ENCODE measurements at regions not wholly inside any gene's neighbourhood (a gene's known extent, or its start where the extent isn't known, plus 50 kb on each side); places are given as distances from the start of the nearest gene placed in this dataset.

DNA sequence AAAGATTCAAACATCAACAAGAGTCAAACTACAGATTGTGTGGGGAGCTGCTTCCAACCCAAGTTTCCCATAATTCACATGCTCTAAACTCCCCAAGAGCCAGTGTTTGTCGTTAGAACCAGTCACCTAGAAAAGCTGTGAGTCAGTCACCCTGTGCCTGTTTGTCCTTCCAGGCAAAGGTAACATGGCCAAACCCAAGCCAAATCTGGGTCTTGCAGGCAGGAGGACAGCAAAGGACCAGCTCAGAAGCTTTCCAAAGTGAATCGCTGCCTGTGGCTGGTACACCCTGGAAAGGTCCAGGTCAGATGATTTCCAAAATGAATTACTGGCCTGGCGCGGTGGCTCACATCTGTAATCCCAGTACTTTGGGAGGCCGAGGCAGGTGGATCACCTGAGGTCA lies 251.5 kb downstream of the FAM43A start:
- no peak overlapping the region for H3K9ac ChIP-seq (ENCODE audit: low read length in 2 of 2)
- H3K4me3 ChIP-seq (ENCODE audit: low read length in 2 of 2), result no peak overlapping the region
- H3K9me3 ChIP-seq (ENCODE audit: control insufficient read depth in 2 of 2, low read length in 2 of 2), result peaks cover 0 to 3% of the 10 kb centered on the region in 2 donors
- no peak overlapping the region for H3K27ac ChIP-seq (ENCODE audit: low read length)
- H3K4me1 ChIP-seq (ENCODE audit: control insufficient read depth, insufficient read depth, low read length), result peaks cover 13% of the 10 kb centered on the region
- H3K27me3 ChIP-seq (ENCODE audit: control insufficient read depth in 1 of 2, insufficient read depth in 2 of 2, low read length in 2 of 2), result no peaks in the 10 kb centered on the region
- no peaks in the 10 kb centered on the region for H3K36me3 ChIP-seq (ENCODE audit: control insufficient read depth in 2 of 2, insufficient read depth in 2 of 2, low read length in 2 of 2)

DNA sequence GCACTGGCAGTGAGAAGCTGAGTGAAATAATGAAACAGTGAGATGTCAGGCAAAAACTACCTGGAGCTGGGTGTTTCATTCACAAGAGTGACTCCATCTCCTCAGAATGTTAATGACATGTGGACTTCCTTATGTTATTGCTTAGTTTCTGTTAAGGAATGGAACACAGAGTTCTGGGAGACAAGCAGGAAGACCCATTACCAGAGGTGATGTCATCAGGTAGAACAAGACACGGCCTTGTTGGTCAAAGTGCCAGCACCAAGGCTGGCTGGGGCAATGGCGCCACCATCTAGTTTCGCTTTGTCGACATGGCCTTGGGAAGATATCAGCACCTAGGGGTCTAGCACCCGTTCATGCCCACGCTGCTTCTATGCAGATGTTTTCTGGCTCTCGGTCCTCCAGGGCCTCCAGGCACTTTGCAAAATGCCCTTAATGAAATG lies 252.2 kb downstream of the FAM43A start:
- Histone ChIP-seq H3K4me3 (ENCODE audit: low read length in 2 of 2) (no peak overlapping the region), H3K27ac (ENCODE audit: low read length) (no peak overlapping the region), H3K9me3 (ENCODE audit: control insufficient read depth in 2 of 2, low read length in 2 of 2) (peaks cover 0 to 3% of the 10 kb centered on the region in 2 donors), H3K4me1 (ENCODE audit: control insufficient read depth, insufficient read depth, low read length) (peaks cover 13% of the 10 kb centered on the region), H3K36me3 (ENCODE audit: control insufficient read depth in 2 of 2, insufficient read depth in 2 of 2, low read length in 2 of 2) (no peaks in the 10 kb centered on the region), H3K9ac (ENCODE audit: low read length in 2 of 2) (no peak overlapping the region), H3K27me3 (ENCODE audit: control insufficient read depth in 1 of 2, insufficient read depth in 2 of 2, low read length in 2 of 2) (no peaks in the 10 kb centered on the region)

DNA sequence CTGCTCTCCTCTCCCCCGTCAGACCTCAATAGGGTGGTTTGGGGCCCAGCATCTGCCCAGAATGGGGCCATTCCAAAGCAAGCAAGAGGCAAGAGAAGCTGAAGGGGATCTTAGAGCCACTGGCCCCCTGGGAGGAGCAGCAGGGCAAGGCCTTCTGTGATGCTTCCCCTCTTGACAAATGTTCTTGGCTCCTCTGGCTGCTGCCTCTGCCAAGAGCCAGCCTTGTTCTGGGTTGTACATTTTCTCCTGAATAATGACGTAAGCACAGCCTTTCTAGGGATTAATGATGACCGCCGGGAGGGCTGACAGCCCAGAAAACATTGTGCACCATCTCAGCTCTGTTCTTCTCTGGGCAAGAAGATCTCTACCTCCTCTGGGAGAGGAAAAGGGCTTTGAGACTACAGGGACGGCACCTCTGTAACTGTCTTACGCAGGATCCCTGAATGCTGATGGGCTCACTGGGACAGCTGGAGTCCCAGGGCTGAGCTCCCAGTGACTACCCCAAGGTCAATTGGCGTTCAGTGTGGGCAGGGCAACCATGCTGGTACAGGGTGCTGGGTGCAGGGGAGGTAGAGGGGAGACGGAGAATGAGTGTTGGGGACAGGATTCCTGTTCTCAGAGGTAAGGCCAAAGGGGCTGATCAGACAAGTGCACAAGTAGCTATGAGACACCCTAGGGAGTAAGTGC lies 253.3 kb downstream of the FAM43A start:
- Histone ChIP-seq H3K9ac (ENCODE audit: low read length in 2 of 2) (no peak overlapping the region), H3K36me3 (ENCODE audit: control insufficient read depth in 2 of 2, insufficient read depth in 2 of 2, low read length in 2 of 2) (no peaks in the 10 kb centered on the region), H3K9me3 (ENCODE audit: control insufficient read depth in 2 of 2, low read length in 2 of 2) (no peaks in the 10 kb centered on the region), H3K4me3 (ENCODE audit: low read length in 2 of 2) (no peak overlapping the region), H3K27ac (ENCODE audit: low read length) (no peak overlapping the region), H3K27me3 (ENCODE audit: control insufficient read depth in 1 of 2, insufficient read depth in 2 of 2, low read length in 2 of 2) (no peaks in the 10 kb centered on the region), H3K4me1 (ENCODE audit: control insufficient read depth, insufficient read depth, low read length) (peaks cover 13% of the 10 kb centered on the region)

DNA sequence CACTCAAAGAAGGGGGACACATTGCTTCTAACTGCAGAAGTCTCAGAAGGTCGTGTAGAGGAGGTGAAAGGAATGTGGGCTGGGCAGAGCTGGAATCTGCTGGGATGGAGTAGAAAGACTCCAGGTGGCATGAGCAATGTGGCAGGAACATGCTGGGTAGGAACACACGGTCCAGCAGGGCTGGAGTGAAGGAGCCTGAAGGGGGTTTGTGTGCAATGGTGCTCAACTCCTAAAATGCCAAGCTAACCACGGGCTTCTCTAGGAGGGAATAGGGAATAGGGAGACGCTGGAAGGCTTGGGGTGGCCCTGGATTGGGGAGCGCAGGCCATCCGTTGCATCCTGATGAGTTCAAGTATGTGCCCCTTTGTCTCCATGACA lies 253.8 kb downstream of the FAM43A start:
- H3K9ac ChIP-seq (ENCODE audit: low read length in 2 of 2), result no peak overlapping the region
- no peaks in the 10 kb centered on the region for H3K9me3 ChIP-seq (ENCODE audit: control insufficient read depth in 2 of 2, low read length in 2 of 2)
- H3K27ac ChIP-seq (ENCODE audit: low read length), result no peak overlapping the region
- no peaks in the 10 kb centered on the region for H3K36me3 ChIP-seq (ENCODE audit: control insufficient read depth in 2 of 2, insufficient read depth in 2 of 2, low read length in 2 of 2)
- H3K4me1 ChIP-seq (ENCODE audit: control insufficient read depth, insufficient read depth, low read length), result peaks cover 13% of the 10 kb centered on the region
- no peaks in the 10 kb centered on the region for H3K27me3 ChIP-seq (ENCODE audit: control insufficient read depth in 1 of 2, insufficient read depth in 2 of 2, low read length in 2 of 2)
- H3K4me3 ChIP-seq (ENCODE audit: low read length in 2 of 2), result no peak overlapping the region

DNA sequence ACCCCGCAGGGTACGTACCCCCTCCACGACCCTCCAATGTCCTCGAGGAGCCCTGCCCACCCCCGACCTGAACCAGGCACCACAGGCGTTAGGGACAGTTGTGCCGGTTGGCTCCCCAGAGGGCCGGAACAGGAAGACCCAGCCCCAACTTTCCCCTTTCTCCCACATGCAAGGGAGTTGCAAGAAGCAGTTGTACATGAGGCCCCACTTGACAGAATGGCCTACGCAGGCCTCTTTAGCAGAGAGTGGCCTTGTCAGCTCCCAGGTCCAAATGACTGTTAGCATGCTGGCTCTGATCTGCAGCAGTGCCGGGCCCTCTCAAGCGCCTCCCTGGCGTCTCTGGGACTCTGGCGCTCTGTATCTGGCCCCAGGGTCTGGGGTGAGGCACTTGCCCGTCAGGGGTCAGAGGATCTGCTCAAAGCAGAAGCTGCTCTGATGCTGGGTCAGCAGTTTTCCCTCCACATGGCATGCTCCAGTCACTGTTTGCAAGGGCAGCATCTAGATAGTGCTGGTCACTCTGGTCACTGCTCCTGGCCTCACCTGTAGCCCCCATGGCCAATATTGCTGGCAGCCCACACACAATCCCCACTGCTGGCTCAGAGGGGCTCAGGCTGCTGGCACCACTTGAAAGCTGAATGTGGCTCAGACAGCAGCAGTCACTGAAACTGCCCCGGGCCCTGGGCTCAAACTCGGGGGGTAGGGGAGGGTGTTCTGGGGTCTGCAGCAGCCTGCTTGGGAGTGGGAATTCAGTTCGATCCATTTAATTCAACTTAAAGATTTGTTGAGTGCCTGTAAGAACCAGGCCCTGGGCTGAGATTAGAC lies 254.5 kb downstream of the FAM43A start:
- Histone ChIP-seq H3K4me1 (ENCODE audit: control insufficient read depth, insufficient read depth, low read length) (peaks cover 13% of the 10 kb centered on the region), H3K4me3 (ENCODE audit: low read length in 2 of 2) (no peak overlapping the region), H3K9me3 (ENCODE audit: control insufficient read depth in 2 of 2, low read length in 2 of 2) (no peaks in the 10 kb centered on the region), H3K27me3 (ENCODE audit: control insufficient read depth in 1 of 2, insufficient read depth in 2 of 2, low read length in 2 of 2) (no peaks in the 10 kb centered on the region), H3K36me3 (ENCODE audit: control insufficient read depth in 2 of 2, insufficient read depth in 2 of 2, low read length in 2 of 2) (no peaks in the 10 kb centered on the region), H3K9ac (ENCODE audit: low read length in 2 of 2) (no peak overlapping the region), H3K27ac (ENCODE audit: low read length) (no peak overlapping the region)

DNA sequence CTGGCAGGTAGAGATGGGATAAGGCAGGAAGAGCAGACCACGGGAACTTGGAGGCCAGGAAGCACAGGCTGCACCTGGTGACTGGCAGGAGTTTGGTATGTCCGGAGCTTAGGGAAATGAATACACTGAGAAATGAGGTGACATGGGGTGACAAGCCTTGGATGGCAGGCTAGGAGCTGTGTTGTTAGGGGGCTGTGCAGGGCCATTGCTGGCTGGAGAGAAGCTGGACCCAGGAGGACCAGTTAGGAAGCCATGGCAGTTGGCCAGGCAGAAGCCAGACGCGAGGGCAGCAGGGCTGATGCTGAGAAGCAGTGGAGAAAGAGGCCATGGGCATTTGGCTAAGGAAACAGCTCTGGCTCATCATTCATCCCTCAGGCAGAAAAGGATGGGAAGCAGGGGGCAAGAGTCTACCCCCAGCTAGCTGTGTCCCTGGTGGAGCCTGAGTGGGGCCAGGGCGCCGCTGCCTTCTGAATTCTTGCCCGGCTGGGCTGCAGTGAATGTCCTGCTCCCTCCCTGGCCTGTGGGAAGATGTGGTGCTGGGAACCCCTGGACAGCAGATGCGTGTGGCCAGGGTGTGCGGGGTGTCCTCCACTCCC lies 255.8 kb downstream of the FAM43A start:
- H3K36me3 ChIP-seq (ENCODE audit: control insufficient read depth in 2 of 2, insufficient read depth in 2 of 2, low read length in 2 of 2), result no peaks in the 10 kb centered on the region
- no peak overlapping the region for H3K9ac ChIP-seq (ENCODE audit: low read length in 2 of 2)
- no peak overlapping the region for H3K27ac ChIP-seq (ENCODE audit: low read length)
- no peaks in the 10 kb centered on the region for H3K27me3 ChIP-seq (ENCODE audit: control insufficient read depth in 1 of 2, insufficient read depth in 2 of 2, low read length in 2 of 2)
- H3K9me3 ChIP-seq (ENCODE audit: control insufficient read depth in 2 of 2, low read length in 2 of 2), result no peaks in the 10 kb centered on the region
- peaks cover 13% of the 10 kb centered on the region for H3K4me1 ChIP-seq (ENCODE audit: control insufficient read depth, insufficient read depth, low read length)
- no peak overlapping the region for H3K4me3 ChIP-seq (ENCODE audit: low read length in 2 of 2)

DNA sequence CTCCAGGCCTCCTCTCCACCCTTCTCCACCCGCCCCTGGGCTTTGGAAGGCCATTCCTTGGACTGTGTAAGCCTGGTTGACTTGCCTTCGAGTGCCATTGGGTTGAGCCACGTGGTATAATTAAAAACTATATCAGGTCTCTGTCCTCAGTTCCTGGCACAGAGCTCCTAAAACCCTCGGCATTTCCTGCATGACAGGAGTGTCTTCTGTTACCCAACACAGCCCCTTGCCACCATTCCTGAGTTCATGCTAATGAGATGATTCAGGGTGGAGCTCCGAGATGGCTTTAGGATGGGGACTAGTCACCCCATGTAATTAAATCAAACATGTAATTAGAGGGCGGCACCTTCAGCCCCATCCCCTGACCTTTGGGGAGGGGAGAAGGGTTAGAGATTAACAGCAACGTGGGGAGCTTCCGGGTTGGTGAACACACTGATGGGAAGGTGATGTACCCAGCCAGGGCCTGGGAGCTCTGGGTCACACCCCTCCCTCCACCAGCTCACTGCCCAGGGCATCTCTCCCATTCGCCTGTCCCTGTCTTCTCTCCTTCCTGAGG lies 256.4 kb downstream of the FAM43A start:
- H3K4me3 ChIP-seq (ENCODE audit: low read length in 2 of 2), result no peak overlapping the region
- H3K4me1 ChIP-seq (ENCODE audit: control insufficient read depth, insufficient read depth, low read length), result peaks cover 13% of the 10 kb centered on the region
- H3K27ac ChIP-seq (ENCODE audit: low read length), result no peak overlapping the region
- H3K27me3 ChIP-seq (ENCODE audit: control insufficient read depth in 1 of 2, insufficient read depth in 2 of 2, low read length in 2 of 2), result no peaks in the 10 kb centered on the region
- H3K36me3 ChIP-seq (ENCODE audit: control insufficient read depth in 2 of 2, insufficient read depth in 2 of 2, low read length in 2 of 2), result no peaks in the 10 kb centered on the region
- no peak overlapping the region for H3K9ac ChIP-seq (ENCODE audit: low read length in 2 of 2)
- no peaks in the 10 kb centered on the region for H3K9me3 ChIP-seq (ENCODE audit: control insufficient read depth in 2 of 2, low read length in 2 of 2)

DNA sequence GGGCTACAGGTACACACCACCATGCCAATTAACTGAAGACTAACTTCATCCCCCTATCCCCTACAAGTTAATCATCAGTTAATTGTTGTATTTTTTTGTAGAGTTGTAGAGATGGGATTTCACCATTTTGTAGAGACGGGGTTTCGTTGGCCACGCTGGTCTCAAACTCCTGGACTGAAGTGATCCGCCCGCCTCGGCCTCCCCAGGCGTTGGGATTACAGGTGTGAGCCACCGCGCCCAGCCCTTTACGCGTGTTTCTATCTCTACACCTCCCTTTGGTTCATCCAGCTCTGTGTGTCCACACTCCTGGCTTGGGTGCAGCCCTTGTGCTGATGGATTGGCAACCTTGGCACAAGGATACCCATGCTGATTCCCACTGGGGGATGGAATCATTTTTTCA lies 258.8 kb downstream of the FAM43A start:
- H3K9me3 ChIP-seq (ENCODE audit: control insufficient read depth in 2 of 2, low read length in 2 of 2), result peaks cover 0 to 6% of the 10 kb centered on the region in 2 donors
- peaks cover 2% of the 10 kb centered on the region for H3K4me1 ChIP-seq (ENCODE audit: control insufficient read depth, insufficient read depth, low read length)
- H3K4me3 ChIP-seq (ENCODE audit: low read length in 2 of 2), result no peak overlapping the region
- no peaks in the 10 kb centered on the region for H3K36me3 ChIP-seq (ENCODE audit: control insufficient read depth in 2 of 2, insufficient read depth in 2 of 2, low read length in 2 of 2)
- no peak overlapping the region for H3K9ac ChIP-seq (ENCODE audit: low read length in 2 of 2)
- no peak overlapping the region for H3K27ac ChIP-seq (ENCODE audit: low read length)
- no peaks in the 10 kb centered on the region for H3K27me3 ChIP-seq (ENCODE audit: control insufficient read depth in 1 of 2, insufficient read depth in 2 of 2, low read length in 2 of 2)

DNA sequence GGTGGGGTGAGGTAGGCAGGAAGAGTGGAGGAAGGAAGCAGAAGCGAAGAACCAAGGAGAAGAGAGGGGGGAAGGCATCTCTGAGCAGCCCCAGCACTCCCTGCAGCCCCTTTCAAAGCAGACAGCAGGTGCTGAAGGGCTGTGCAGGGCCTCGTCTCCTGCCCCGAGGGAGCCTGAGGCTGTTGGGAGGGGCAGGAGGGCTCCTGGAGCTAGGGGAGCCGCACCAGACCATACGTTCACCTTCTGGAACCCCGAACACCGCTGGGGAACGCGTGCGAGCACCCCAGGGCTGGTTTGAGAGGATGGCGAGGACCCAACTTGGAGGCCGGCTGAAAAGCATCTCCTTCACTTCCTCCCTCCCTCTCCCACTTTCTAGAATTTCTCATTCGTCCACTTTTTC lies 259.8 kb downstream of the FAM43A start:
- H3K36me3 ChIP-seq (ENCODE audit: control insufficient read depth in 2 of 2, insufficient read depth in 2 of 2, low read length in 2 of 2), result no peaks in the 10 kb centered on the region
- H3K4me1 ChIP-seq (ENCODE audit: control insufficient read depth, insufficient read depth, low read length), result no peaks in the 10 kb centered on the region
- no peak overlapping the region for H3K9ac ChIP-seq (ENCODE audit: low read length in 2 of 2)
- no peak overlapping the region for H3K4me3 ChIP-seq (ENCODE audit: low read length in 2 of 2)
- no peak overlapping the region for H3K27ac ChIP-seq (ENCODE audit: low read length)
- no peaks in the 10 kb centered on the region for H3K27me3 ChIP-seq (ENCODE audit: control insufficient read depth in 1 of 2, insufficient read depth in 2 of 2, low read length in 2 of 2)
- peaks cover 0 to 6% of the 10 kb centered on the region in 2 donors for H3K9me3 ChIP-seq (ENCODE audit: control insufficient read depth in 2 of 2, low read length in 2 of 2)

DNA sequence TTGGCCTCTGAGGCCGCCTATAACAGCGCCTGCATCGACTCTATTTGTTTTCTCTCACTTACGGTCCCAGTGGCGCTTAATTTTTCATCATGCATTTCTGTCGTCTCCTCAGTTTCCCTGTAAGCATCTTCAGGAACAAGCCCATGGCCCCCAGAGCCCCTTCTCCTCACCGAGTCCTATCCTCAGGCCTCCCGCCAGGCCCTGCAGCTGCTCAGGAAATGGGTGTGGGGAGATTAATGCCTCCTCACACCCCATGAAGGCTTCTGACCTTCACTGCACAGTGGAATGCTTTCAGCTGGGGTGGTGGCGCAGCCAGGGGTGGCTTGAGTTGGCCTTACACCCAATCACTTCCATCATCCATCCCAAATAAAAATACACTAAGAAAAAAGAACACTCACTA lies 260.4 kb downstream of the FAM43A start:
- Histone ChIP-seq H3K27ac (ENCODE audit: low read length) (no peak overlapping the region), H3K4me3 (ENCODE audit: low read length in 2 of 2) (no peak overlapping the region), H3K4me1 (ENCODE audit: control insufficient read depth, insufficient read depth, low read length) (no peaks in the 10 kb centered on the region), H3K9ac (ENCODE audit: low read length in 2 of 2) (no peak overlapping the region), H3K36me3 (ENCODE audit: control insufficient read depth in 2 of 2, insufficient read depth in 2 of 2, low read length in 2 of 2) (no peaks in the 10 kb centered on the region), H3K9me3 (ENCODE audit: control insufficient read depth in 2 of 2, low read length in 2 of 2) (peaks cover 0 to 6% of the 10 kb centered on the region in 2 donors), H3K27me3 (ENCODE audit: control insufficient read depth in 1 of 2, insufficient read depth in 2 of 2, low read length in 2 of 2) (no peaks in the 10 kb centered on the region)
